ENCODE measurements at regions not wholly inside any gene's neighbourhood (a gene's known extent, or its start where the extent isn't known, plus 50 kb on each side); places are given as distances from the start of the nearest gene placed in this dataset.
"Not testable (repeated sequence)": the region's sequence is repeated elsewhere in the genome, so short reads cannot be mapped to it uniquely, and the experiment has no call there.

DNA sequence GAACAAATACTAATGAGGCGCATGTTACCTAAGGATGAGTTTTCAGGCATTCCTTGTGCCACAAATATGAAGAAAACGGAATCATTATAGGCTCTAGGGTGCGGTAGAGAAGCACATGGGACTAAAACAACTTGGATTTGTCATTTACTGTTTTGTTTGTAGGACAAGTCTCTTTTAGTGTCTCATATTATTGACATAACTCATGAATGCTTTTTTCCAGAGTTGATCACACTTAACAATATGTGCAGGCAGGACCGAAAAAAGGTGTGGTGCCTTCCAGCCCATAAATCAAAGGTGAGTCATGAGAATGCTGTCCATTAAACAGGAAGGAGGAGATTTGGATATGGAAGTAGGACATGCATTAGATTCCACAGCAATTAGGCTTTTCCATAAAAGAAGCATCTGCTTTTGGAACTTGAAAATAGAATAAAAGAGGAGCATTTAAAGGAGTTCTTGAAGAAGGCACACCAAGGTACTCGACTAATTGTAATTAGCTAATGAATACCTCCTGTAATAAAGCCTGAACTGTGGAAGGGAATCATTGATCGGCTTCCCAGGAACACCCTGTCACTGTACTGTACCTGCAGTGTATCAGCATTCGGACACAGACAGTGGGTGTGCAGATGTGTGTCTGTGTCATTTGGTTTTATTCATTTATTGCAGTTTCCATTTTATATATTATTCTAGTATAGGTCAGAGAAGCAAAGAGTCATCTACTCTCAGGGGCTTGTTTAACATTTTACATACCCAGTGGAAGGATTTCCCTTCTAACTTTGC is 119.7 kb upstream of the KLF14 start:
- H3K4me3 ChIP-seq (replicated peaks in 1 of 4; ENCODE audit: control extremely low read depth in 1 of 4, insufficient read depth in 1 of 4, low read depth in 3 of 4, low read length in 4 of 4), result no peak overlapping the region
- no peaks in the 10 kb centered on the region for H3K79me2 ChIP-seq (ENCODE audit: control insufficient read depth, insufficient read depth, low read length)
- H3K4me1 ChIP-seq (ENCODE audit: control insufficient read depth, extremely low read depth, insufficient read depth, low read length), result peaks cover 17% of the 10 kb centered on the region
- TF ChIP-seq, protein P1, sequence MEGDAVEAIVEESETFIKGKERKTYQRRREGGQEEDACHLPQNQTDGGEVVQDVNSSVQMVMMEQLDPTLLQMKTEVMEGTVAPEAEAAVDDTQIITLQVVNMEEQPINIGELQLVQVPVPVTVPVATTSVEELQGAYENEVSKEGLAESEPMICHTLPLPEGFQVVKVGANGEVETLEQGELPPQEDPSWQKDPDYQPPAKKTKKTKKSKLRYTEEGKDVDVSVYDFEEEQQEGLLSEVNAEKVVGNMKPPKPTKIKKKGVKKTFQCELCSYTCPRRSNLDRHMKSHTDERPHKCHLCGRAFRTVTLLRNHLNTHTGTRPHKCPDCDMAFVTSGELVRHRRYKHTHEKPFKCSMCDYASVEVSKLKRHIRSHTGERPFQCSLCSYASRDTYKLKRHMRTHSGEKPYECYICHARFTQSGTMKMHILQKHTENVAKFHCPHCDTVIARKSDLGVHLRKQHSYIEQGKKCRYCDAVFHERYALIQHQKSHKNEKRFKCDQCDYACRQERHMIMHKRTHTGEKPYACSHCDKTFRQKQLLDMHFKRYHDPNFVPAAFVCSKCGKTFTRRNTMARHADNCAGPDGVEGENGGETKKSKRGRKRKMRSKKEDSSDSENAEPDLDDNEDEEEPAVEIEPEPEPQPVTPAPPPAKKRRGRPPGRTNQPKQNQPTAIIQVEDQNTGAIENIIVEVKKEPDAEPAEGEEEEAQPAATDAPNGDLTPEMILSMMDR (conservative IDR thresholded peaks at IDR 0.05 in 1 of 2, IDR thresholded peaks at IDR 0.05 in 1 of 2; ENCODE audit: low read depth in 1 of 2, low read length in 2 of 2), result no peak
- TF ChIP-seq EZH2 (IDR thresholded peaks at IDR 0.05; ENCODE audit: low read length, missing control alignments), result no peak
- H3K36me3 ChIP-seq (ENCODE audit: control insufficient read depth, insufficient read depth, low read length), result peaks cover 17% of the 10 kb centered on the region
- no peak overlapping the region for H2AFZ ChIP-seq (ENCODE audit: low read length)
- no peaks in the 10 kb centered on the region for H4K20me1 ChIP-seq (ENCODE audit: control insufficient read depth, extremely low read depth, insufficient read depth, low read length)
- H3K27ac ChIP-seq (ENCODE audit: insufficient read depth, low read length), result no peak overlapping the region
- H3K9me3 ChIP-seq (ENCODE audit: control insufficient read depth, insufficient read depth, low read depth, low read length), result no peaks in the 10 kb centered on the region
- H3K4me2 ChIP-seq (ENCODE audit: extremely low read depth, insufficient read depth, low read length), result peak overlapping the region; percentile 23
- H3K27me3 ChIP-seq (ENCODE audit: control insufficient read depth, insufficient read depth, low read length), result no peaks in the 10 kb centered on the region
- H3K9ac ChIP-seq (ENCODE audit: insufficient read depth, low read length), result no peak overlapping the region
- peak in 1 of 2 donors; percentile 78 for DNase-seq (ENCODE audit: low read depth in 2 of 2)

DNA sequence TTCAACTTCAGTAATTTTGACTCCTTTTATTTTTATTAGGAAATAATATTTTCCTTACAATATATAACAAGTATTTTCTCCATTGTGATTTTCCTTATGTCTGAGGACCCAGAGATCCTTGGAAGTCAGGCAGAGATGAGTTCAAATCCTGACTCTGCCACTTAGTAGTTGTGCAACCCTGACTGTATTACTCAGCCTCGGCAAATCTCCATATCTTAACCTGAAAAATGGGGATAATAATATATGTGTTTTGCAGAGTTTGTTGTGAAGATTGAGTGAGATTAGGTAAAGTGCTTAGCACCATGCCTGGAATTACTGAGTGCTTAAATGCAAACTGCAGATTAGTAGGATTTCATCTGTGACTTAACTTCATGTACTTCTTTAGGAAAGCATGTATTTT is 120.5 kb upstream of the KLF14 start:
- TF ChIP-seq, protein P1 (conservative IDR thresholded peaks at IDR 0.05 in 1 of 2, IDR thresholded peaks at IDR 0.05 in 1 of 2; ENCODE audit: low read depth in 1 of 2, low read length in 2 of 2), result no peak
- no peak for TF ChIP-seq EZH2 (IDR thresholded peaks at IDR 0.05; ENCODE audit: low read length, missing control alignments)

GRCh38 chr7:130856866-130857265 is 122.9 kb upstream of the KLF14 start:
- Histone ChIP-seq H2AFZ (ENCODE audit: low read length) (no peak overlapping the region), H4K20me1 (ENCODE audit: control insufficient read depth, extremely low read depth, insufficient read depth, low read length) (no peaks in the 10 kb centered on the region), H3K27ac (ENCODE audit: insufficient read depth, low read length) (no peak overlapping the region), H3K9me3 (ENCODE audit: control insufficient read depth, insufficient read depth, low read depth, low read length) (peaks cover 1% of the 10 kb centered on the region), H3K79me2 (ENCODE audit: control insufficient read depth, insufficient read depth, low read length) (no peaks in the 10 kb centered on the region), H3K4me1 (ENCODE audit: control insufficient read depth, extremely low read depth, insufficient read depth, low read length) (peaks cover 17% of the 10 kb centered on the region), H3K36me3 (ENCODE audit: control insufficient read depth, insufficient read depth, low read length) (peaks cover 19% of the 10 kb centered on the region), H3K9ac (ENCODE audit: insufficient read depth, low read length) (no peak overlapping the region), H3K4me3 (replicated peaks in 1 of 4; ENCODE audit: control extremely low read depth in 1 of 4, insufficient read depth in 1 of 4, low read depth in 3 of 4, low read length in 4 of 4) (no peak overlapping the region), H3K4me2 (ENCODE audit: extremely low read depth, insufficient read depth, low read length) (no peak overlapping the region), H3K27me3 (ENCODE audit: control insufficient read depth, insufficient read depth, low read length) (no peaks in the 10 kb centered on the region)
- DNase-seq (ENCODE audit: low read depth in 2 of 2), result no peak
- TF ChIP-seq, protein P1 (conservative IDR thresholded peaks at IDR 0.05 in 1 of 2, IDR thresholded peaks at IDR 0.05 in 1 of 2; ENCODE audit: low read depth in 1 of 2, low read length in 2 of 2), result no peak
- TF ChIP-seq EZH2 (IDR thresholded peaks at IDR 0.05; ENCODE audit: low read length, missing control alignments), result no peak

More for the DNA sequence above, 120.5 kb upstream of the KLF14 start:
- Histone ChIP-seq H3K4me3 (replicated peaks in 1 of 4; ENCODE audit: control extremely low read depth in 1 of 4, insufficient read depth in 1 of 4, low read depth in 3 of 4, low read length in 4 of 4) (no peak overlapping the region), H3K4me1 (ENCODE audit: control insufficient read depth, extremely low read depth, insufficient read depth, low read length) (peaks cover 17% of the 10 kb centered on the region), H3K4me2 (ENCODE audit: extremely low read depth, insufficient read depth, low read length) (no peak overlapping the region), H3K79me2 (ENCODE audit: control insufficient read depth, insufficient read depth, low read length) (no peaks in the 10 kb centered on the region), H3K27me3 (ENCODE audit: control insufficient read depth, insufficient read depth, low read length) (no peaks in the 10 kb centered on the region), H4K20me1 (ENCODE audit: control insufficient read depth, extremely low read depth, insufficient read depth, low read length) (no peaks in the 10 kb centered on the region), H3K9ac (ENCODE audit: insufficient read depth, low read length) (no peak overlapping the region), H2AFZ (ENCODE audit: low read length) (no peak overlapping the region), H3K9me3 (ENCODE audit: control insufficient read depth, insufficient read depth, low read depth, low read length) (no peaks in the 10 kb centered on the region), H3K27ac (ENCODE audit: insufficient read depth, low read length) (no peak overlapping the region), H3K36me3 (ENCODE audit: control insufficient read depth, insufficient read depth, low read length) (peaks cover 17% of the 10 kb centered on the region)
- DNase-seq (ENCODE audit: low read depth in 2 of 2), result no peak

DNA sequence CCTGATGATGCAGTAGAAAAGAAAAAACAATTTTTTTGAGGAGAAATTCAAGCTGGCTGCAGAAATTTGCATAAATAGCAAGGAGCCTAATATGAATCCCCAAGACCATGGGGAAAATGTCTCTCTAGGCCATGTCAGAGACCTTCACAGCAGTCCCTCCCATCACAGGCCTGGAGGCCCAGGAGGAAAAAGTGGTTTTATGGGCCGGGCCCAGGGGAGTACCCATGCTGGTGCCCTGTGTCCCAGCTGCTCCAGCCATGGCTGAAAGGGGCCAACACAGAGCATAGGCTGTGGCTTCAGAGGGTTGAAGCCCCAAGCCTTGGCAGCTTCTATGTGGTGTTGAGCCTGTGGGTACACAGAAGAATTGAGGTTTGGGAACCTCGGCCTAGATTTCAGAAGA is 126.8 kb upstream of the KLF14 start:
- H3K27ac ChIP-seq (ENCODE audit: insufficient read depth, low read length); H3K4me3 ChIP-seq (replicated peaks in 1 of 4; ENCODE audit: control extremely low read depth in 1 of 4, insufficient read depth in 1 of 4, low read depth in 3 of 4, low read length in 4 of 4); H3K4me2 ChIP-seq (ENCODE audit: extremely low read depth, insufficient read depth, low read length); H3K4me1 ChIP-seq (ENCODE audit: control insufficient read depth, extremely low read depth, insufficient read depth, low read length); H3K9ac ChIP-seq (ENCODE audit: insufficient read depth, low read length); H4K20me1 ChIP-seq (ENCODE audit: control insufficient read depth, extremely low read depth, insufficient read depth, low read length); DNase-seq (ENCODE audit: low read depth in 2 of 2); H3K9me3 ChIP-seq (ENCODE audit: control insufficient read depth, insufficient read depth, low read depth, low read length); H3K79me2 ChIP-seq (ENCODE audit: control insufficient read depth, insufficient read depth, low read length); H3K27me3 ChIP-seq (ENCODE audit: control insufficient read depth, insufficient read depth, low read length); H2AFZ ChIP-seq (ENCODE audit: low read length): not testable (repeated sequence)
- H3K36me3 ChIP-seq (ENCODE audit: control insufficient read depth, insufficient read depth, low read length), result peaks cover 12% of the 10 kb centered on the region
